Heart right ventricle (tissue), 16 donors: ENCODE measurements at regions not wholly inside any gene's neighbourhood (a gene's known extent, or its start where the extent isn't known, plus 50 kb on each side); places are given as distances from the start of the nearest gene placed in this dataset.

Source experiments
- ATAC-seq, 8 donors: fragments of 200-7000 bp; cut with Tn5 transposase; one replicate each; pipeline ENCODE4 v1.9.1; 2020; ENCODE audit warnings: mild to moderate bottlenecking in 8 of 8, moderate library complexity in 8 of 8, moderate number of reproducible peaks in 1 of 8
- DNase-seq, 2 donors: peaks; one replicate each; pipeline ENCODE4 v3.0.0-alpha.2; 2020
- H3K27ac ChIP-seq, 10 donors: fragments of 200-600 bp; sonication (generic) in 2 of 10; one replicate each; pipeline versions ENCODE4 v1.5.0 to v1.8.0; 2020 to 2022; ENCODE audit warnings: mild to moderate bottlenecking in 3 of 10
- H3K27me3 ChIP-seq, 7 donors: fragments of 200-600 bp; one replicate each; pipeline ENCODE4 v1.8.0; 2021 to 2022; ENCODE audit warnings: mild to moderate bottlenecking in 2 of 7
- H3K36me3 ChIP-seq, 9 donors: fragments of 200-600 bp; sonication (generic) in 1 of 9; one replicate each; pipeline versions ENCODE4 v1.5.0 to v1.8.0; 2020 to 2022; ENCODE audit warnings: mild to moderate bottlenecking in 2 of 9
- H3K4me1 ChIP-seq, 9 donors: fragments of 200-600 bp; sonication (generic) in 1 of 9; one replicate each; pipeline versions ENCODE4 v1.5.0 to v1.8.0; 2020 to 2022; ENCODE audit warnings: mild to moderate bottlenecking in 4 of 9
- H3K4me3 ChIP-seq, 10 donors: fragments of 200-600 bp; sonication (generic) in 2 of 10; one replicate each; pipeline versions ENCODE4 v1.5.0 to v1.8.0; 2020 to 2022; ENCODE audit warnings: mild to moderate bottlenecking in 7 of 10, moderate library complexity in 2 of 10
- H3K9me3 ChIP-seq, 11 donors: fragments of 200-600 bp in 10 of 11; sonication (generic) in 2 of 11; one replicate each; pipeline versions ENCODE4 v1.5.0 to v1.8.0; 2013 to 2022; ENCODE audit warnings: mild to moderate bottlenecking in 2 of 11, control low read depth in 1 of 11, moderate library complexity in 1 of 11
- CTCF ChIP-seq, 9 donors: fragments of 200-600 bp; sonication (generic) in 2 of 9; IDR thresholded peaks; one replicate each; pipeline versions ENCODE4 v1.5.0 to v1.8.0; 2021 to 2022; ENCODE audit warnings: antibody characterized with exemption in 9 of 9, mild to moderate bottlenecking in 5 of 9, moderate library complexity in 1 of 9
- WGBS, 2 donors: extraction: QIAGEN DNeasy Blood & Tissue Kit; methylation state at CpG; one replicate each; pipeline ENCODE4 v1.1.7; 2013; ENCODE audit warnings: inconsistent platforms in 1 of 2; 5-methylcytosine and 5-hydroxymethylcytosine counted together
- intact Hi-C, 10 donors: fragments of 100-400 bp; cut with DNase I; formaldehyde crosslinking; loops; one replicate each; pipeline versions ENCODE4 v1.11.1 to v1.14.2; 2022
- donor health status: Arrhythmogenic right ventricular cardiomyopathy.
- donor health status: ischemic (EF 13 %, LVEDD 7.1; RV severe dilation, severe dysfunction).
- donor health status: healthy with polysubstance abuse.
- donor health status: DM: no; HTN: yes; CAD: no.
- donor health status: DM: no; HTN: no; CAD: no.
- donor health status: ischemic (EF 25% LVEDD 6.9; RV normal size, moderate dysfunction).
- donor health status: ischemic (EF 25% LVEDD 5.7; RV mildly dilated, moderate dysfunction).
- donor health status: healthy.
- donor health status: DM: yes; HTN: yes; CAD: no.
- donor health status: Ischemic cardiomyopathy.
- donor health status: ischemic (EF 35%, LVEDD 5.7; RV mildly dilated, moderate dysfunction).
- donor health status: nonischemic (EF 11% LVEDD 7.7; RV severe dilation, severe dysfunction).
- donor health status: DM: yes; HTN: yes; CAD: no.
- donor health status: PGD.
- donor health status: ischemic (EF 29% LVEDD 5.4; RV normal size, mild dysfunction).
- donor health status: nonischemic (EF 23%, LVEDD 6.1; RV moderate dilation, normal function).

- no peak overlapping the region for H3K4me3 ChIP-seq
- H3K4me1 ChIP-seq: no peaks in the 10 kb centered on the region
- no peak for DNase-seq
- ATAC-seq: no peak
- 97 to 98% methylated on average over 1 of the region's 1 CpG for whole genome bisulfite sequencing, 2 donors
- no peak overlapping the region for H3K27ac ChIP-seq
- H3K36me3 ChIP-seq: no peaks in the 10 kb centered on the region
- intact Hi-C loops: no loop called here
- no peaks in the 10 kb centered on the region for H3K9me3 ChIP-seq
- H3K27me3 ChIP-seq: peaks cover 0 to 6% (median 0%) of the 10 kb centered on the region in 7 donors
- no peak for TF ChIP-seq CTCF (IDR thresholded peaks at IDR 0.05)
Observed at GRCh38 chr5:88515068-88515467, 246.4 kb upstream of the TMEM161B start.

- WGBS, 2 donors: 58 to 60% methylated on average over 3 of the region's 3 CpGs
Observed at GRCh38 chr5:88509403-88509802, 240.8 kb upstream of the TMEM161B start.

GRCh38 chr5:88507261-88507660, 238.6 kb upstream of the TMEM161B start:
- no peak for ATAC-seq
- H3K36me3 ChIP-seq: no peaks in the 10 kb centered on the region
- 80 to 81% methylated on average over 4 of the region's 4 CpGs for WGBS, 2 donors
- peaks cover 0 to 2% (median 0%) of the 10 kb centered on the region in 7 donors for H3K27me3 ChIP-seq
- DNase-seq: no peak
- intact Hi-C loops: no loop called here
- H3K4me3 ChIP-seq: no peak overlapping the region
- no peak overlapping the region for H3K27ac ChIP-seq
- H3K4me1 ChIP-seq: peaks cover 0 to 4% (median 0%) of the 10 kb centered on the region in 9 donors
- no peak for TF ChIP-seq CTCF (IDR thresholded peaks at IDR 0.05)
- no peaks in the 10 kb centered on the region for H3K9me3 ChIP-seq

More at GRCh38 chr5:88509403-88509802, 240.8 kb upstream of the TMEM161B start:
- Histone ChIP-seq H3K27me3 (peaks cover 0 to 6% (median 0%) of the 10 kb centered on the region in 7 donors), H3K36me3 (no peaks in the 10 kb centered on the region), H3K4me1 (no peaks in the 10 kb centered on the region), H3K4me3 (no peak overlapping the region), H3K27ac (no peak overlapping the region), H3K9me3 (no peaks in the 10 kb centered on the region)
- intact Hi-C loops: no loop called here
- no peak for TF ChIP-seq CTCF (IDR thresholded peaks at IDR 0.05)
- ATAC-seq (no peak), DNase-seq (no peak)

- 38 to 47% methylated on average over 3 of the region's 3 CpGs for WGBS, 2 donors
- intact Hi-C loops: no loop called here
- ATAC-seq (no peak), DNase-seq (no peak)
- no peaks in the 10 kb centered on the region for H3K27me3 ChIP-seq
- H3K36me3 ChIP-seq: no peaks in the 10 kb centered on the region
- no peaks in the 10 kb centered on the region for H3K9me3 ChIP-seq
- peak overlapping the region in 6 of 10 donors; percentile 39 to 60 (median 53) for H3K4me3 ChIP-seq
- H3K4me1 ChIP-seq: peaks cover 0 to 8% (median 0%) of the 10 kb centered on the region in 9 donors
- H3K27ac ChIP-seq: no peak overlapping the region
- no peak for TF ChIP-seq CTCF (IDR thresholded peaks at IDR 0.05)
Observed at GRCh38 chr5:88503406-88503805, 234.8 kb upstream of the TMEM161B start.
